H1 (cell line): ENCODE measurements at regions not wholly inside any gene's neighbourhood (a gene's known extent, or its start where the extent isn't known, plus 50 kb on each side); places are given as distances from the start of the nearest gene placed in this dataset.

Experiments used
- CTCF ChIA-PET: fragments of 300-600 bp; sonication (Branson Sonifier 250); formaldehyde crosslinking; loops from one replicate; lab custom pipeline; 2021; ENCODE audit not compliant: partially characterized antibody; lab: Charles Lee
- POLR2A ChIA-PET: fragments of 300-600 bp; sonication (Branson Sonifier 250); formaldehyde crosslinking; loops from one replicate; lab custom pipeline; 2021; ENCODE audit warnings: inconsistent platforms; ENCODE audit not compliant: partially characterized antibody; lab: Charles Lee
- DNase-seq, 2 experiments: peaks; one replicate each; pipeline versions ENCODE4 v3.0.0 to v3.0.0-alpha.2; 2010 to 2022; ENCODE audit warnings: low spot score in 2 of 2, low read depth in 1 of 2, mixed read lengths in 1 of 2
- FAIRE-seq: peaks from 2 replicates; lab custom pipeline; 2011; peaks lifted over from hg19 to GRCh38; lab: Jason Lieb, UNC
- H2AFZ ChIP-seq: 2 replicates; pipeline ENCODE4 v1.8.1; 2012; ENCODE audit warnings: low read length, inconsistent platforms
- H2AK5ac ChIP-seq: 2 replicates; pipeline ENCODE4 v1.6.1; 2013; ENCODE audit warnings: low read depth, low read length
- H2BK120ac ChIP-seq: replicated peaks from 2 replicates; pipeline ENCODE3; 2013; ENCODE audit warnings: low read depth, low read length, inconsistent platforms
- H2BK12ac ChIP-seq: 2 replicates; pipeline ENCODE4 v1.6.1; 2013; ENCODE audit warnings: low read depth, low read length
- H2BK15ac ChIP-seq: 2 replicates; pipeline ENCODE4 v1.6.1; 2013; ENCODE audit warnings: low read length
- H2BK20ac ChIP-seq: 2 replicates; pipeline ENCODE4 v1.6.1; 2013; ENCODE audit warnings: low read length
- H2BK5ac ChIP-seq: 2 replicates; pipeline ENCODE4 v1.6.1; 2013; ENCODE audit warnings: low read depth, low read length
- H3K14ac ChIP-seq: 2 replicates; pipeline ENCODE4 v1.6.1; 2013; ENCODE audit warnings: inconsistent platforms; ENCODE audit not compliant: insufficient read length
- H3K18ac ChIP-seq: 2 replicates; pipeline ENCODE4 v1.6.1; 2013; ENCODE audit warnings: low read length; ENCODE audit errors: extremely low read depth
- H3K23ac ChIP-seq: 2 replicates; pipeline ENCODE4 v1.6.1; 2013; ENCODE audit warnings: inconsistent platforms; ENCODE audit not compliant: insufficient read length
- H3K23me2 ChIP-seq: 2 replicates; pipeline ENCODE4 v1.6.1; 2013; ENCODE audit warnings: low read depth, low read length
- H3K27ac ChIP-seq: 2 replicates; pipeline ENCODE4 v1.6.1; 2011; ENCODE audit warnings: low read depth, low read length, inconsistent platforms
- H3K27me3 ChIP-seq, 4 experiments: replicated peaks in 1 of 4; 1 replicate in 1 of 4; 2 replicates in 3 of 4; pipeline versions ENCODE4 v1.6.1 to v1.8.1; 2011 to 2013; ENCODE audit warnings: low read length in 3 of 4, mild to moderate bottlenecking in 3 of 4, inconsistent platforms in 2 of 4, mixed read lengths in 2 of 4, moderate library complexity in 1 of 4; ENCODE audit not compliant: control insufficient read depth in 3 of 4, insufficient read depth in 3 of 4; ENCODE audit errors: extremely low read depth in 1 of 4
- H3K36me3 ChIP-seq, 4 experiments: 2 replicates each; pipeline versions ENCODE4 v1.6.1 to v1.8.1; 2011 to 2013; ENCODE audit warnings: mild to moderate bottlenecking in 4 of 4, low read length in 3 of 4, moderate library complexity in 2 of 4, control low read depth in 1 of 4, inconsistent platforms in 1 of 4; ENCODE audit not compliant: insufficient read depth in 4 of 4, control insufficient read depth in 2 of 4
- H3K4ac ChIP-seq: replicated peaks from 2 replicates; pipeline ENCODE3; 2013; ENCODE audit warnings: low read length, low read depth, mixed read lengths, inconsistent platforms; ENCODE audit not compliant: insufficient read length
- H3K4me1 ChIP-seq, 4 experiments: replicated peaks in 1 of 4; 1 replicate in 1 of 4; 2 replicates in 3 of 4; pipeline versions ENCODE4 v1.6.1 to v1.8.1; 2011 to 2013; ENCODE audit warnings: low read length in 3 of 4, inconsistent platforms in 2 of 4, mixed read lengths in 1 of 4; ENCODE audit not compliant: insufficient read depth in 4 of 4, control insufficient read depth in 3 of 4
- H3K4me2 ChIP-seq, 2 experiments: 2 replicates each; pipeline versions ENCODE4 v1.6.1 to v1.8.1; 2011 to 2013; ENCODE audit warnings: low read depth in 2 of 2, low read length in 2 of 2, control low read depth in 1 of 2, inconsistent platforms in 1 of 2, mild to moderate bottlenecking in 1 of 2; ENCODE audit not compliant: insufficient read depth in 1 of 2
- H3K4me3 ChIP-seq, 4 experiments: fragments of 200-600, 300-600 bp in 1 of 4; sonication (generic), shearing (Covaris generic), sonication (Bioruptor Twin) in 1 of 4; 2 replicates each; pipeline versions ENCODE4 v1.5.1 to v1.8.1; 2011 to 2016; ENCODE audit warnings: low read length in 4 of 4, low read depth in 3 of 4, control low read depth in 2 of 4, inconsistent platforms in 2 of 4, mild to moderate bottlenecking in 2 of 4, mixed read lengths in 1 of 4, moderate library complexity in 1 of 4; ENCODE audit not compliant: insufficient read depth in 2 of 4; ENCODE audit errors: extremely low read depth in 1 of 4
- H3K56ac ChIP-seq: replicated peaks from 2 replicates; pipeline ENCODE3; 2013; ENCODE audit warnings: low read depth, mild to moderate bottlenecking, mixed read lengths, low read length, inconsistent platforms; ENCODE audit not compliant: insufficient read length
- H3K79me1 ChIP-seq: 2 replicates; pipeline ENCODE4 v1.6.1; 2013; ENCODE audit warnings: low read depth, low read length, control low read depth
- H3K79me2 ChIP-seq, 2 experiments: 2 replicates each; pipeline versions ENCODE4 v1.6.1 to v1.8.1; 2012 to 2013; ENCODE audit warnings: low read length in 2 of 2, mild to moderate bottlenecking in 2 of 2, inconsistent platforms in 1 of 2; ENCODE audit not compliant: insufficient read depth in 2 of 2, control insufficient read depth in 1 of 2
- H3K9ac ChIP-seq, 4 experiments: replicated peaks in 1 of 4; 1 replicate in 1 of 4; 2 replicates in 3 of 4; pipeline versions ENCODE4 v1.6.1 to v1.8.1; 2011 to 2013; ENCODE audit warnings: low read depth in 3 of 4, low read length in 3 of 4, control low read depth in 2 of 4, mild to moderate bottlenecking in 2 of 4, moderate library complexity in 2 of 4, inconsistent platforms in 1 of 4; ENCODE audit errors: extremely low read depth in 1 of 4
- H3K9me3 ChIP-seq, 2 experiments: 2 replicates each; pipeline versions ENCODE4 v1.6.1 to v1.8.1; 2012 to 2013; ENCODE audit warnings: mild to moderate bottlenecking in 2 of 2, moderate library complexity in 2 of 2, control low read depth in 1 of 2, inconsistent platforms in 1 of 2, low read depth in 1 of 2, low read length in 1 of 2, mixed read lengths in 1 of 2; ENCODE audit not compliant: insufficient read depth in 2 of 2
- H4K20me1 ChIP-seq, 2 experiments: replicated peaks in 1 of 2; 2 replicates each; pipeline versions ENCODE3 to v1.8.1; 2011 to 2013; ENCODE audit warnings: inconsistent platforms in 2 of 2, low read length in 2 of 2, mild to moderate bottlenecking in 1 of 2; ENCODE audit not compliant: insufficient read depth in 2 of 2, control insufficient read depth in 1 of 2
- H4K5ac ChIP-seq: 2 replicates; pipeline ENCODE4 v1.6.1; 2013; ENCODE audit warnings: low read length, low read depth, mixed read lengths, inconsistent platforms; ENCODE audit not compliant: insufficient read length
- H4K8ac ChIP-seq: 2 replicates; pipeline ENCODE4 v1.8.0; 2013; ENCODE audit warnings: mild to moderate bottlenecking, moderate library complexity, low read length, inconsistent platforms; ENCODE audit not compliant: insufficient read depth; ENCODE audit errors: extremely low read depth
- H4K91ac ChIP-seq: replicated peaks from 2 replicates; pipeline ENCODE3; 2013; ENCODE audit warnings: low read length, mixed read lengths, inconsistent platforms; ENCODE audit not compliant: insufficient read length
- CREB1 ChIP-seq: IDR thresholded peaks from 2 replicates; pipeline ENCODE4 v1.6.1; 2012; ENCODE audit warnings: inconsistent platforms
- CTBP2 ChIP-seq: IDR thresholded peaks from 2 replicates; pipeline ENCODE4 v1.7.0; 2011; ENCODE audit warnings: borderline replicate concordance, mild to moderate bottlenecking, moderate library complexity, mixed read lengths, low read length; ENCODE audit not compliant: insufficient read depth, insufficient read length
- EGR1 ChIP-seq: IDR thresholded peaks from 2 replicates; pipeline ENCODE4 v1.6.1; 2011; ENCODE audit warnings: low read depth, low read length, borderline replicate concordance
- EP300 ChIP-seq, 2 experiments: IDR thresholded peaks; 1 replicate in 1 of 2; 2 replicates in 1 of 2; pipeline ENCODE4 v1.6.1; 2011 to 2012; ENCODE audit warnings: low read depth in 2 of 2, low read length in 2 of 2, mild to moderate bottlenecking in 2 of 2, borderline replicate concordance in 1 of 2, inconsistent platforms in 1 of 2, moderate library complexity in 1 of 2
- HDAC6 ChIP-seq: IDR thresholded peaks from one replicate; pipeline ENCODE4 v1.7.1; 2012; ENCODE audit warnings: low read depth, mild to moderate bottlenecking, inconsistent platforms, low read length, moderate library complexity
- JUND ChIP-seq: IDR thresholded peaks from 2 replicates; pipeline ENCODE4 v1.6.1; 2011; ENCODE audit warnings: mild to moderate bottlenecking, improper control_type of control experiment, low read length
- KDM5A ChIP-seq: fragments of 200-600 bp; IDR thresholded peaks from 2 replicates; pipeline ENCODE4 v1.7.1; 2012; ENCODE audit warnings: mild to moderate bottlenecking, low read length, inconsistent platforms, mixed read lengths
- MAFK ChIP-seq: IDR thresholded peaks from 2 replicates; pipeline ENCODE4 v1.6.1; 2012; ENCODE audit warnings: low read depth, mild to moderate bottlenecking, improper control_type of control experiment, low read length
- NANOG ChIP-seq: IDR thresholded peaks from 2 replicates; pipeline ENCODE4 v1.6.1; 2011; ENCODE audit warnings: low read length, low read depth, mild to moderate bottlenecking, inconsistent platforms; ENCODE audit not compliant: insufficient read depth, poor library complexity, severe bottlenecking
- NRF1 ChIP-seq: IDR thresholded peaks from 2 replicates; pipeline ENCODE4 v1.6.1; 2011; ENCODE audit warnings: mild to moderate bottlenecking, low read depth, low read length, improper control_type of control experiment
- SIRT6 ChIP-seq: IDR thresholded peaks from one replicate; pipeline ENCODE4 v1.7.1; 2012; ENCODE audit warnings: low read length, inconsistent platforms
- TAF1 ChIP-seq: IDR thresholded peaks from 2 replicates; pipeline ENCODE4 v1.6.1; 2011; ENCODE audit warnings: mild to moderate bottlenecking, low read depth, low read length
- TEAD4 ChIP-seq: IDR thresholded peaks from 2 replicates; pipeline ENCODE4 v1.6.1; 2012; ENCODE audit warnings: low read depth, low read length, inconsistent platforms, mixed read lengths
- WGBS, 2 experiments: shearing (Covaris generic) in 1 of 2; methylation state at CpG; one replicate each; pipeline versions ENCODE4 v1.1.6 to v1.1.7; 2013 to 2015; ENCODE audit warnings: low lambda C conversion rate in 2 of 2, mixed read lengths in 2 of 2, inconsistent platforms in 1 of 2, low coverage in 1 of 2, missing lambda C conversion rate in 1 of 2; ENCODE audit not compliant: insufficient replicate concordance in 2 of 2, insufficient coverage in 1 of 2, insufficient read length in 1 of 2; ENCODE audit errors: extremely low coverage in 1 of 2, missing lambda C conversion rate in 1 of 2; 5-methylcytosine and 5-hydroxymethylcytosine counted together
- TF ChIP-seq, protein P1 (sequence below): IDR thresholded peaks from 2 replicates; pipeline ENCODE4 v1.6.1; 2012; ENCODE audit warnings: low read length, inconsistent platforms

DNA sequence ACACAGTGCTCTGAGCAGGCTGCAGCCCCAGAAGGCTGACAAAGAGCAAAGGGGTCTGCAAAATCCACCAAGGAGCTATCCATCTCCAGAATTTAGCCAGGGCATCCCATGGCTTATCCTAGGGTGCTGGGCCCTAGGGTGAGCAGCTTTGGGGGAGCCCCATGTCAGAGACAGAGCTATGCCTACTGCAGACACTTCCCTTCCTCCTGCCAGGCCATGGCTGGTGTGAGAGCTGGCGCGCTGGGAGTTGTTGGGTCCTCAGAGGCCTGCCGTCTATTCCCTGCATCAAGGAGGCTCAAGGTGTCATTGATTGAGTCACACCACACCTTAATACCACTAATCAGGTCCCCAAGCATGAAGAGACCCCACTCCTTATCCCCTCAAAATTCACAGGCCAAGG is 85.3 kb upstream of the TP53I11 start:
- FAIRE-seq: no peak
- DNase-seq: no peak
- peaks cover 2 to 3% of the 10 kb centered on the region in 2 experiments; a peak in 3 of 4 replicates for H3K9me3 ChIP-seq
- no peak overlapping the region for H3K4me3 ChIP-seq
- no peak overlapping the region for H2AFZ ChIP-seq
- H3K27me3 ChIP-seq: no peaks in the 10 kb centered on the region; a peak in 1 of 7 replicates
- H4K20me1 ChIP-seq: no peaks in the 10 kb centered on the region
- H4K91ac ChIP-seq: no peak overlapping the region
- WGBS, 2 experiments: 87% methylated on average over 3 of the region's 3 CpGs; no CpG with 5 or more reads in 1 of the 2 experiments
- no peak overlapping the region for H2BK20ac ChIP-seq
- no peaks in the 10 kb centered on the region for H3K4me1 ChIP-seq
- H2BK5ac ChIP-seq: no peak overlapping the region
- H3K23ac ChIP-seq: no peak overlapping the region
- H3K4me2 ChIP-seq: no peak overlapping the region
- CTCF ChIA-PET: interaction anchor here (1.2 to 3.7 kb wide), 6 partner anchors 9 to 88 kb away, joined by 3 to 16 read pairs (median 6); no protein-coding TSS in a partner anchor
- no peak overlapping the region for H3K56ac ChIP-seq
- H3K23me2 ChIP-seq: no peaks in the 10 kb centered on the region
- no peak overlapping the region for H3K9ac ChIP-seq
- no peaks in the 10 kb centered on the region for H3K79me1 ChIP-seq
- H4K5ac ChIP-seq: no peak overlapping the region
- H3K79me2 ChIP-seq: no peaks in the 10 kb centered on the region
- H3K14ac ChIP-seq: no peak overlapping the region
- H2BK15ac ChIP-seq: no peak overlapping the region
- H2BK120ac ChIP-seq: no peak overlapping the region
- no peak overlapping the region for H3K18ac ChIP-seq
- no peak overlapping the region for H3K4ac ChIP-seq
- H4K8ac ChIP-seq: no peak overlapping the region
- H2AK5ac ChIP-seq: no peak overlapping the region
- H3K36me3 ChIP-seq: no peaks in the 10 kb centered on the region; a peak in 1 of 8 replicates
- H2BK12ac ChIP-seq: no peak overlapping the region
- POLR2A ChIA-PET: no interaction called here
- no peak overlapping the region for H3K27ac ChIP-seq
- TF ChIP-seq SIRT6 (no peak), NRF1 (no peak), EGR1 (no peak), KDM5A (no peak), EP300 (IDR thresholded peaks at IDR 0.05; ENCODE audit: borderline replicate concordance in 1 of 2, low read depth in 2 of 2, low read length in 2 of 2) (no peak), TAF1 (no peak), CTBP2 (no peak), CREB1 (no peak), TEAD4 (no peak), MAFK (no peak), NANOG (no peak), JUND (no peak), HDAC6 (no peak)
- TF ChIP-seq, protein P1, sequence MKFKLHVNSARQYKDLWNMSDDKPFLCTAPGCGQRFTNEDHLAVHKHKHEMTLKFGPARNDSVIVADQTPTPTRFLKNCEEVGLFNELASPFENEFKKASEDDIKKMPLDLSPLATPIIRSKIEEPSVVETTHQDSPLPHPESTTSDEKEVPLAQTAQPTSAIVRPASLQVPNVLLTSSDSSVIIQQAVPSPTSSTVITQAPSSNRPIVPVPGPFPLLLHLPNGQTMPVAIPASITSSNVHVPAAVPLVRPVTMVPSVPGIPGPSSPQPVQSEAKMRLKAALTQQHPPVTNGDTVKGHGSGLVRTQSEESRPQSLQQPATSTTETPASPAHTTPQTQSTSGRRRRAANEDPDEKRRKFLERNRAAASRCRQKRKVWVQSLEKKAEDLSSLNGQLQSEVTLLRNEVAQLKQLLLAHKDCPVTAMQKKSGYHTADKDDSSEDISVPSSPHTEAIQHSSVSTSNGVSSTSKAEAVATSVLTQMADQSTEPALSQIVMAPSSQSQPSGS: no peak
